ENCODE measurements at regions not wholly inside any gene's neighbourhood (a gene's known extent, or its start where the extent isn't known, plus 50 kb on each side); places are given as distances from the start of the nearest gene placed in this dataset.
A peak's percentile ranks its signal among the peaks of the same experiment; 100 is the strongest.

DNA sequence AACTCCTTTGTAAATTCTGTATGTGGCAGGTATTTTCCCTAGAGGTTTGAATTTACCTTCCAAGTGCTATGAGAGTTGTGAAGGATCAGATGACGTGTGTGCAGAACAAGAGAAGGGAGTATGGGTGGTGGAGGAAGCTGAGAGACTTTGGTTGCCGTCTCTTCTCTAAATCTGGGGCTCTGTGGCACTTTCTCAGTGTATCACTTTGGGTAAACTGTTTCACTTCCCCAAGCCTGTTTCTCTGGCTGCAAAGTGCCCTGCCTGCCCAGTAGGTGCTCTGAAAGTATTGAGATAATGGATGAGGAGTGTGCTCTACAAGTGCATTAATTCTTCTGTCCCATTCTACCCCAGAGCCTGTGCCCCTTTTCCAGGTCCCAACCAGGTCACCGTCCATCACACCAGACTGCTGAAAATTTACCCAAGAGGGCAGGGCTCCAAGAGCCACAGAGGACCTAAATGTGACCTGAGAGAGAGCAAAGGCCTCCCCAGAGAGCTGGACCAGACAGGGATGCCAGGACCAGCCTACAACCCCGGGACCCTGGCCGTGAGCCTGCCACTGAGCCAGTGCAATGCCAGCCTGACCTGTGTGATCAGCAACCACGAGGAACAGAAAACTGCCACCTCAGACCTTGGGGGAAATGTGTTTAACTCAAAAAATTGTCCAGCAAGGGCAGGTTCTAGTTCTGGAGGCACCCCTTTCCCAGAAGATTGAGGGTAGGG, 131.6 kb upstream of the ETV3 start:
- intact Hi-C loops (cut with micrococcal nuclease): no loop called here
- Mint-ChIP-seq H3K4me1 (peaks cover 22% of the 10 kb centered on the region), H3K27ac (no peak overlapping the region), H3K36me3 (no peaks in the 10 kb centered on the region), H3K9me3 (no peaks in the 10 kb centered on the region), H3K4me3 (no peak overlapping the region), H3K27me3 (ENCODE audit: low read depth in 3 of 3) (peaks cover 3 to 12% (median 6%) of the 10 kb centered on the region in 3 donors)
- H3K9me3 ChIP-seq (replicated peaks in 1 of 2; ENCODE audit: control insufficient read depth in 1 of 2, insufficient read depth in 1 of 2, low read length in 2 of 2): no peaks in the 10 kb centered on the region
- H3K4me3 ChIP-seq (replicated peaks in 1 of 3; ENCODE audit: low read depth in 2 of 3, low read length in 3 of 3): no peak overlapping the region
- no peak overlapping the region for H3K27ac ChIP-seq (ENCODE audit: low read depth in 1 of 2, low read length in 2 of 2)
- no peak overlapping the region for H3K4me2 ChIP-seq (replicated peaks; ENCODE audit: extremely low read depth, low read length, poor library complexity, severe bottlenecking)
- H3K36me3 ChIP-seq (replicated peaks in 1 of 2; ENCODE audit: control insufficient read depth in 1 of 2, insufficient read depth in 2 of 2, low read length in 2 of 2): no peaks in the 10 kb centered on the region
- DNase-seq: peak; percentile 10 to 25 (median 10)
- peaks cover 6 to 12% of the 10 kb centered on the region in 2 donors for H3K4me1 ChIP-seq (ENCODE audit: control insufficient read depth in 1 of 2, insufficient read depth in 2 of 2, low read length in 2 of 2)
- H4K20me1 ChIP-seq (ENCODE audit: insufficient read depth, low read length): no peaks in the 10 kb centered on the region
- no peak overlapping the region for H3K9ac ChIP-seq (ENCODE audit: insufficient read depth, low read length, poor library complexity, severe bottlenecking)
- WGBS (ENCODE audit: insufficient coverage): 36% methylated on average over 5 of the region's 6 CpGs
- H3K79me2 ChIP-seq (ENCODE audit: insufficient read depth, low read length): no peaks in the 10 kb centered on the region
- H3K27me3 ChIP-seq (ENCODE audit: control insufficient read depth in 2 of 2, insufficient read depth in 2 of 2, low read length in 2 of 2): no peaks in the 10 kb centered on the region
- TF ChIP-seq, protein P1, sequence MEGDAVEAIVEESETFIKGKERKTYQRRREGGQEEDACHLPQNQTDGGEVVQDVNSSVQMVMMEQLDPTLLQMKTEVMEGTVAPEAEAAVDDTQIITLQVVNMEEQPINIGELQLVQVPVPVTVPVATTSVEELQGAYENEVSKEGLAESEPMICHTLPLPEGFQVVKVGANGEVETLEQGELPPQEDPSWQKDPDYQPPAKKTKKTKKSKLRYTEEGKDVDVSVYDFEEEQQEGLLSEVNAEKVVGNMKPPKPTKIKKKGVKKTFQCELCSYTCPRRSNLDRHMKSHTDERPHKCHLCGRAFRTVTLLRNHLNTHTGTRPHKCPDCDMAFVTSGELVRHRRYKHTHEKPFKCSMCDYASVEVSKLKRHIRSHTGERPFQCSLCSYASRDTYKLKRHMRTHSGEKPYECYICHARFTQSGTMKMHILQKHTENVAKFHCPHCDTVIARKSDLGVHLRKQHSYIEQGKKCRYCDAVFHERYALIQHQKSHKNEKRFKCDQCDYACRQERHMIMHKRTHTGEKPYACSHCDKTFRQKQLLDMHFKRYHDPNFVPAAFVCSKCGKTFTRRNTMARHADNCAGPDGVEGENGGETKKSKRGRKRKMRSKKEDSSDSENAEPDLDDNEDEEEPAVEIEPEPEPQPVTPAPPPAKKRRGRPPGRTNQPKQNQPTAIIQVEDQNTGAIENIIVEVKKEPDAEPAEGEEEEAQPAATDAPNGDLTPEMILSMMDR (IDR thresholded peaks at IDR 0.05): no peak
- H2AFZ ChIP-seq (ENCODE audit: insufficient read depth, low read depth, low read length, poor library complexity, severe bottlenecking): no peak overlapping the region

DNA sequence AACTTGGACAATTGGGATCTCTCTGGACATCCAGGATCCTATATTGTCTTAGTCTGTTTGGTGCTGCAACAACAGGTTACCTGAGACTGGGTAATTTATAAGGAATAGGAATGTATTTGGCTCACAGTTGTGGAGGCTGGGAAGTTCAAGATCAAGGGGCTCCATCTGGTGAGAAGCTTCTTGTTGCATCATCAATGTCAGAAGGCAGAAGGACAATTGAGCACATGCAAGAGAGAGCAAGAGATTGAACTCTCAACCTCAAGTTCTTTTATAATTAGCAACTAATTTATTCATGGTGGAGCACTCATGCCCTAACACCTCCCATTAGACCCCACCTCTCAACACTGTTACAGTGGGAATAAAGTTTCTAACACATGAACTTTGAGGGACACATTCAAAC, 124.7 kb upstream of the ETV3 start:
- Mint-ChIP-seq H3K27me3 (ENCODE audit: low read depth in 3 of 3) (peaks cover 8 to 14% (median 13%) of the 10 kb centered on the region in 3 donors), H3K27ac (peak overlapping the region in 1 of 7 donors; percentile 65), H3K36me3 (no peaks in the 10 kb centered on the region), H3K4me3 (no peak overlapping the region), H3K9me3 (peaks cover 0 to 6% (median 1%) of the 10 kb centered on the region in 7 donors), H3K4me1 (peaks cover 4% of the 10 kb centered on the region)
- Histone ChIP-seq H4K20me1 (ENCODE audit: insufficient read depth, low read length) (no peaks in the 10 kb centered on the region), H3K9ac (ENCODE audit: insufficient read depth, low read length, poor library complexity, severe bottlenecking) (no peak overlapping the region), H3K79me2 (ENCODE audit: insufficient read depth, low read length) (no peaks in the 10 kb centered on the region), H2AFZ (ENCODE audit: insufficient read depth, low read depth, low read length, poor library complexity, severe bottlenecking) (no peak overlapping the region), H3K9me3 (replicated peaks in 1 of 2; ENCODE audit: control insufficient read depth in 1 of 2, insufficient read depth in 1 of 2, low read length in 2 of 2) (peaks cover 0 to 8% of the 10 kb centered on the region in 2 donors), H3K27me3 (ENCODE audit: control insufficient read depth in 2 of 2, insufficient read depth in 2 of 2, low read length in 2 of 2) (peaks cover 0 to 2% of the 10 kb centered on the region in 2 donors), H3K4me3 (replicated peaks in 1 of 3; ENCODE audit: low read depth in 2 of 3, low read length in 3 of 3) (no peak overlapping the region), H3K36me3 (replicated peaks in 1 of 2; ENCODE audit: control insufficient read depth in 1 of 2, insufficient read depth in 2 of 2, low read length in 2 of 2) (no peaks in the 10 kb centered on the region), H3K4me1 (ENCODE audit: control insufficient read depth in 1 of 2, insufficient read depth in 2 of 2, low read length in 2 of 2) (no peaks in the 10 kb centered on the region), H3K4me2 (replicated peaks; ENCODE audit: extremely low read depth, low read length, poor library complexity, severe bottlenecking) (no peak overlapping the region), H3K27ac (ENCODE audit: low read depth in 1 of 2, low read length in 2 of 2) (no peak overlapping the region)
- intact Hi-C loops (cut with micrococcal nuclease): no loop called here
- TF ChIP-seq, protein P1 (IDR thresholded peaks at IDR 0.05): no peak
- DNase-seq: no peak

All from CD14-positive monocyte (primary cell).